Esophagus squamous epithelium (tissue), 5 donors: ENCODE measurements at regions not wholly inside any gene's neighbourhood (a gene's known extent, or its start where the extent isn't known, plus 50 kb on each side); places are given as distances from the start of the nearest gene placed in this dataset.

Source experiments
- DNase-seq: peaks from one replicate; lab custom pipeline; 2025; lab: John Stamatoyannopoulos, UW
- H3K27ac ChIP-seq, 4 donors: fragments of 200-600 bp; sonication (generic); one replicate each; pipeline ENCODE4 v1.5.1; 2016 to 2019; ENCODE audit warnings: mild to moderate bottlenecking in 1 of 4
- H3K27me3 ChIP-seq, 4 donors: fragments of 200-600 bp; sonication (generic); 1 replicate in 3 of 4; 2 replicates in 1 of 4; pipeline versions ENCODE4 v1.5.1 to v1.6.0; 2017 to 2021; ENCODE audit warnings: antibody characterized with exemption in 1 of 4
- H3K36me3 ChIP-seq, 3 donors: fragments of 200-600 bp; sonication (generic); one replicate each; pipeline ENCODE4 v1.5.1; 2016 to 2019
- H3K4me1 ChIP-seq, 3 donors: fragments of 200-600 bp; sonication (generic); one replicate each; pipeline ENCODE4 v1.5.1; 2017 to 2019
- H3K4me3 ChIP-seq, 4 donors: fragments of 200-600 bp; sonication (generic); 1 replicate in 3 of 4; 2 replicates in 1 of 4; pipeline ENCODE4 v1.5.1; 2016 to 2019; ENCODE audit warnings: mild to moderate bottlenecking in 2 of 4, moderate library complexity in 1 of 4
- H3K9me3 ChIP-seq, 3 donors: fragments of 200-600 bp; sonication (generic); one replicate each; pipeline ENCODE4 v1.5.1; 2016 to 2019
- CTCF ChIP-seq, 6 experiments: fragments of 450-650 bp in 4 of 6; fragments of 200-600 bp in 2 of 6; sonication (generic) in 2 of 6; IDR thresholded peaks; one replicate each; pipeline ENCODE4 v1.5.1; 2016 to 2019; ENCODE audit warnings: antibody characterized with exemption in 6 of 6, mild to moderate bottlenecking in 4 of 6, moderate library complexity in 4 of 6
- POLR2A ChIP-seq, 4 donors: fragments of 450-650 bp; IDR thresholded peaks; one replicate each; pipeline ENCODE4 v1.6.1; 2017; ENCODE audit warnings: antibody characterized with exemption in 4 of 4, mild to moderate bottlenecking in 4 of 4, moderate library complexity in 3 of 4
- WGBS, 2 donors: methylation state at CpG; one replicate each; pipeline ENCODE4 v1.1.5; 2018; 5-methylcytosine and 5-hydroxymethylcytosine counted together
- intact Hi-C: fragments of 100-400 bp; cut with DNase I; formaldehyde crosslinking; loops from one replicate; pipeline ENCODE4 v1.15.0; 2022
- donor health status: DM: yes; HTN: yes; CAD: no.

DNA sequence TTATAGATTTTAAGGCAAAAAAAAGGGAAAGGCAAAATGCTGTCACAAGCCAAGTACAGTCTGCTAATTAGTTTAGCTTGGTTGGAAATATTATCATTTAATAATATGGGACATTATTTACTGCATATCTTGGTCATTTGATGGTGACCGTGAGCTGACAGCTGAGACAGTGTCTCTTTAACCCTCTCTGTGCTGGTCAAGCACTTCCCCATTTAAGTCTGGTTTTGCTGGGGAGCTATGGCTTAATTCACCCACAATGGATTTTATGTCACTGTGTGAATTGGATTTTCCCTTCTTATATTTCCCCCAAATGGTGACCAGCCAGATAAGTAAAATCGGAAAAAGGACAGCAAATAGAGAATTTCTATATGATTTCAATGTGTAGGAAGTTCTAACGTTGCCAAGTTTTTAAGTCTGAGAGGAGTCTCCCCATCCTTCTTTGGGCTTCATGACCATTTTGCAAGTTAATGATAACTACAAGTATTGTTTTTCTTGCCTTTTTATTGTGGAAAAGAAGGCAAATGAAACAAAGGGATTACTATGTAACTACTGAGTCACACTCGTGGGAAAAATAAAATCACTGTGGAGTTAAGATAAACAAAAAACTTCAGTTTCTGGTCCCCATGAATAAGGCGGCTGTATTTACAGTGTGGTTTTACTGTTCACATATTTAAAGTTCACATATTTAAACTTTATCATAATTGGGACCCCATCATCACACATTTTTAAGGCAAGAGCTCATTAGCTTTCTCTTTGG is 373.5 kb downstream of the NR2F2 start:
- no peak for DNase-seq
- Histone ChIP-seq H3K27me3 (no peaks in the 10 kb centered on the region), H3K9me3 (no peaks in the 10 kb centered on the region), H3K4me3 (no peak overlapping the region), H3K36me3 (no peaks in the 10 kb centered on the region), H3K27ac (no peak overlapping the region), H3K4me1 (no peaks in the 10 kb centered on the region)
- 59 to 62% methylated on average over 5 of the region's 5 CpGs for WGBS, 2 donors
- no peak for TF ChIP-seq CTCF (IDR thresholded peaks at IDR 0.05)
- TF ChIP-seq POLR2A (IDR thresholded peaks at IDR 0.05) = no peak
- intact Hi-C loops = no loop called here

DNA sequence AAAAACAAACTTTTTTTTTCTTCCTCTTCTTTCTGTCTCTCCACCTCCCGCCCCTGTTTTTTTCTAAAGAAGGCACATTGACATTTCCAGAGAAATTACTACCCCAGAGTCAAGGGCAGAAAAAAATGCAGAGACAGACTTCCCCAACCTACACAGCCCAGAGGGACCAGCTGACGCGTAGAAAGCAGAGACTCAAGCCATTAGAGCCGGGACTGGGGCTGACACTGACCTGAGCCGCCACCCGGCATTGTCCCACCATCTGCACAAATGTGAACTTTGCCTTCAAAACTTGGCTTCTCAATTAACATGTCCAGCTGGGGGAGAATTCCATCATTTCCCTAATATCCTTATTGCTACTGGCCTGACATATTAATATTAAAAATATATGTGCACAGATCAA is 385.6 kb downstream of the NR2F2 start:
- intact Hi-C loops = no loop called here
- Histone ChIP-seq H3K27me3 (no peaks in the 10 kb centered on the region), H3K27ac (no peak overlapping the region), H3K9me3 (no peaks in the 10 kb centered on the region), H3K4me1 (no peaks in the 10 kb centered on the region), H3K36me3 (no peaks in the 10 kb centered on the region), H3K4me3 (no peak overlapping the region)
- WGBS, 2 donors = 59 to 67% methylated on average over 6 of the region's 6 CpGs
- no peak for DNase-seq
- no peak for TF ChIP-seq CTCF (IDR thresholded peaks at IDR 0.05)
- no peak for TF ChIP-seq POLR2A (IDR thresholded peaks at IDR 0.05)

- 82 to 83% methylated on average over 3 of the region's 3 CpGs for WGBS, 2 donors
- no peaks in the 10 kb centered on the region for H3K4me1 ChIP-seq
- intact Hi-C loops = no loop called here
- no peak for DNase-seq
- H3K9me3 ChIP-seq = no peaks in the 10 kb centered on the region
- no peaks in the 10 kb centered on the region for H3K27me3 ChIP-seq
- no peak for TF ChIP-seq POLR2A (IDR thresholded peaks at IDR 0.05)
- TF ChIP-seq CTCF (IDR thresholded peaks at IDR 0.05) = no peak
- H3K27ac ChIP-seq = no peak overlapping the region
- no peak overlapping the region for H3K4me3 ChIP-seq
- H3K36me3 ChIP-seq = no peaks in the 10 kb centered on the region
Observed at GRCh38 chr15:96716478-96716877, 386.0 kb downstream of the NR2F2 start.

DNA sequence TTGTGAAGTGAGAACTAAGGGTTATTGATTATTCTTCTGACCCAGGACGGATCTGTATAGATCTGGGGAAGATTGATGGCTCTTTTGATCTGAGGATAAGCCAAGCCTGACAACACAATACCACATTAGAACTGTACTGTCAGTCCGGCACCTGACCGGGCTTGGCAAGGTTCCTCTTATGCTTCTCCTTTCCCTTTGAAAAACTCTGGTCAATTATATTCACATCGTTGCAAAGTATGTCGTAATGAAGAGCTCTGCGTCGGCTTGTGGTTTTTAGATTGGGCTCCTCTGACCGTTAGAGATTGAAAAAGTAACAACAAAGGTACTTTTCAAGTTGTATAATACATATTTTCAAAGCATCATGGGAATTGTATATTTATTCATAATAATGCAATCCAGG is 389.8 kb downstream of the NR2F2 start:
- intact Hi-C loops = no loop called here
- Histone ChIP-seq H3K36me3 (no peaks in the 10 kb centered on the region), H3K9me3 (no peaks in the 10 kb centered on the region), H3K27me3 (no peaks in the 10 kb centered on the region), H3K27ac (no peak overlapping the region), H3K4me3 (no peak overlapping the region), H3K4me1 (no peaks in the 10 kb centered on the region)
- 28 to 33% methylated on average over 6 to 8 of the region's 8 CpGs for WGBS, 2 donors
- TF ChIP-seq POLR2A (IDR thresholded peaks at IDR 0.05) = no peak
- no peak for TF ChIP-seq CTCF (IDR thresholded peaks at IDR 0.05)
- no peak for DNase-seq

DNA sequence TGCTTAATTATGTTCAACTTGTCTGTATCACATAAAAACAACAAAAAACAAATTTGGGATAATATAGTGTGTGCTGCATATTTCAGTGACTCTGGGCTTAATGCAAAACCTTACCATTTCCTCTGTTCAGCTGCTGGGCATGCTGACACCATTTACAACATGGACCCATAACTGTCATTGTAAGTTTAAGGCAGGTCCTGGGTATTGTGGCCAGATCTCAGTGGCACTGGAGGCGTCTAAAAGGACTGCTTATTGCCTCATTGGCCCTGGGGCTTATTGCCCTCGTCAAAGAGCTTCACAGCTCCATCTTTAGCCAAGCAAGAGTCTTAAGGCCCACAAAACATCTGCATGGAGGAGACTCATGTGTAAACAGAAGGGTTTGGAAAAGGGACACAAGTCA is 390.2 kb downstream of the NR2F2 start:
- Histone ChIP-seq H3K9me3 (no peaks in the 10 kb centered on the region), H3K27me3 (no peaks in the 10 kb centered on the region), H3K4me3 (no peak overlapping the region), H3K27ac (no peak overlapping the region), H3K4me1 (no peaks in the 10 kb centered on the region), H3K36me3 (no peaks in the 10 kb centered on the region)
- TF ChIP-seq POLR2A (IDR thresholded peaks at IDR 0.05) (no peak), CTCF (IDR thresholded peaks at IDR 0.05) (no peak)
- 50% methylated on average over 2 of the region's 2 CpGs; no CpG with 5 or more reads in 1 of the 2 donors for WGBS, 2 donors
- intact Hi-C loops = no loop called here
- DNase-seq = no peak
